ENCODE measurements at regions not wholly inside any gene's neighbourhood (a gene's known extent, or its start where the extent isn't known, plus 50 kb on each side); places are given as distances from the start of the nearest gene placed in this dataset.

DNA sequence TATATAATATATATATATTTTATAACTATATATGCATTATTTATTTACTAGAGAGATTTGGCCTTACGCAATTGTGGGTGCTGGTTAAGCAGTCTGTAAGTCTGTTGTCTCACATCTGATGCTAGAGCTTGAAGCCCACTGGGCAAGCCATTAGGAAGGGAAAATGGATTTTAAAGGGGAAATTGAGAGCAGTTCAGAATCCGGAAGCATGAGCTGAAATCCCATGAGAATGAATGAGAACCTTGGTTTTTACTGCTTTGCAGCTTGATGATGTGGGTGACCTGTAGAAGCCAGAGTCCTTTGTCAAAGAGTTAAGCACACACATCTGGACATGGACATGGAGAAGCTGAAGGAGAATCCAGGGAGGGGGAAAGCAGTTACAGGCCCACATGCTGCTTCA, 220.8 kb upstream of the DAB1 start:
- H3K27me3 ChIP-seq = no peaks in the 10 kb centered on the region
- no peaks in the 10 kb centered on the region for H3K36me3 ChIP-seq
- no peaks in the 10 kb centered on the region for H3K4me1 ChIP-seq
- no peak for DNase-seq
- no peaks in the 10 kb centered on the region for H3K9me3 ChIP-seq
- no peak overlapping the region for H3K27ac ChIP-seq
- no peak for ATAC-seq
- no peak for TF ChIP-seq POLR2A (IDR thresholded peaks at IDR 0.05)
- TF ChIP-seq, protein P1, sequence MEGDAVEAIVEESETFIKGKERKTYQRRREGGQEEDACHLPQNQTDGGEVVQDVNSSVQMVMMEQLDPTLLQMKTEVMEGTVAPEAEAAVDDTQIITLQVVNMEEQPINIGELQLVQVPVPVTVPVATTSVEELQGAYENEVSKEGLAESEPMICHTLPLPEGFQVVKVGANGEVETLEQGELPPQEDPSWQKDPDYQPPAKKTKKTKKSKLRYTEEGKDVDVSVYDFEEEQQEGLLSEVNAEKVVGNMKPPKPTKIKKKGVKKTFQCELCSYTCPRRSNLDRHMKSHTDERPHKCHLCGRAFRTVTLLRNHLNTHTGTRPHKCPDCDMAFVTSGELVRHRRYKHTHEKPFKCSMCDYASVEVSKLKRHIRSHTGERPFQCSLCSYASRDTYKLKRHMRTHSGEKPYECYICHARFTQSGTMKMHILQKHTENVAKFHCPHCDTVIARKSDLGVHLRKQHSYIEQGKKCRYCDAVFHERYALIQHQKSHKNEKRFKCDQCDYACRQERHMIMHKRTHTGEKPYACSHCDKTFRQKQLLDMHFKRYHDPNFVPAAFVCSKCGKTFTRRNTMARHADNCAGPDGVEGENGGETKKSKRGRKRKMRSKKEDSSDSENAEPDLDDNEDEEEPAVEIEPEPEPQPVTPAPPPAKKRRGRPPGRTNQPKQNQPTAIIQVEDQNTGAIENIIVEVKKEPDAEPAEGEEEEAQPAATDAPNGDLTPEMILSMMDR (IDR thresholded peaks at IDR 0.05) = no peak
- intact Hi-C loops (cut with DNase I) = no loop called here
- H3K4me3 ChIP-seq = no peak overlapping the region
- 76% methylated on average over 2 of the region's 2 CpGs for WGBS (ENCODE audit: insufficient coverage, low coverage, low lambda C conversion rate, missing lambda C conversion rate)

DNA sequence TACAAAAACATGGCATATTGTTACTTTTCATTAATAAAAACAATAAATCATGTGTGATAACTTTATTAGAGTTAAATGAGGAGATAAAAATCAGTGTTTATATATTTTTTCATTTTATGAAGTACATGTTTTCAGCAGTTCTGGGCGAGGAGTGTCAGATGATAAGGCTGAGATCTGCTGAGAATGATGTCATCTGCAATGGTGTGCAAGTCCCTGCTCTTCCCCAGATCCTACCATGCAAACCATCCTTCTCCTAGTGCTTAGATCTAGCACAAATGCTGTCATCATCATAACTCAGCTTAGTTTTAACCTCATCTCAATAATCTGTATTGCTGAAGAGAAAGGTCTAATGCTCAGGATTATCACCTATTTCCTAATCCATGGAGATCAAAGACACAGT, 214.4 kb upstream of the DAB1 start:
- Histone ChIP-seq H3K9me3 (no peaks in the 10 kb centered on the region), H3K4me1 (no peaks in the 10 kb centered on the region), H3K27ac (no peak overlapping the region), H3K27me3 (no peaks in the 10 kb centered on the region), H3K36me3 (no peaks in the 10 kb centered on the region), H3K4me3 (no peak overlapping the region)
- TF ChIP-seq POLR2A (IDR thresholded peaks at IDR 0.05) = no peak
- TF ChIP-seq, protein P1 (IDR thresholded peaks at IDR 0.05) = no peak
- intact Hi-C loops (cut with DNase I) = no loop called here
- DNase-seq = no peak
- no peak for ATAC-seq
- WGBS (ENCODE audit: insufficient coverage, low coverage, low lambda C conversion rate, missing lambda C conversion rate) = 50% methylated on average over 1 of the region's 1 CpG

DNA sequence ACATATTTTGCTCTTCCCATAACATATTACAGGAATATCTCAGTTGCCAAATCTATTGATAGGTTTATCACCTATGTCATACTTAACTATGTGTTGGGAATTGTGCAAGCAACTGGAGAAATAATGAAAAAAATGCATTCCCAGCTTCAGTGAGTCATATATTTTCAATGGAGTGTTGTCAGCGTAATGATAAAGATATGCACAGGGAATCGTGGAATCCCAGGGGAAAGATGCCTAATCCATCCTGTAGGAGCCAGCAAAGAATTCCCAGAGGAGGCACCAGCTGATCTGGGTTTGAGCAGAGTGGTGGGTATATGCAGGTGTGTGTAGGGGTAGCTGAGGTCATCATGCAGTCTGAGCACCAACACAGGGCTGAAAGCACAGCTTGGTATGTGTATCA, 213.3 kb upstream of the DAB1 start:
- WGBS (ENCODE audit: insufficient coverage, low coverage, low lambda C conversion rate, missing lambda C conversion rate) = 66% methylated on average over 2 of the region's 2 CpGs
- Histone ChIP-seq H3K27ac (no peak overlapping the region), H3K36me3 (no peaks in the 10 kb centered on the region), H3K4me1 (no peaks in the 10 kb centered on the region), H3K27me3 (no peaks in the 10 kb centered on the region), H3K9me3 (no peaks in the 10 kb centered on the region), H3K4me3 (no peak overlapping the region)
- DNase-seq (no peak), ATAC-seq (no peak)
- intact Hi-C loops (cut with DNase I) = no loop called here
- TF ChIP-seq POLR2A (IDR thresholded peaks at IDR 0.05) = no peak
- TF ChIP-seq, protein P1 (IDR thresholded peaks at IDR 0.05) = no peak

DNA sequence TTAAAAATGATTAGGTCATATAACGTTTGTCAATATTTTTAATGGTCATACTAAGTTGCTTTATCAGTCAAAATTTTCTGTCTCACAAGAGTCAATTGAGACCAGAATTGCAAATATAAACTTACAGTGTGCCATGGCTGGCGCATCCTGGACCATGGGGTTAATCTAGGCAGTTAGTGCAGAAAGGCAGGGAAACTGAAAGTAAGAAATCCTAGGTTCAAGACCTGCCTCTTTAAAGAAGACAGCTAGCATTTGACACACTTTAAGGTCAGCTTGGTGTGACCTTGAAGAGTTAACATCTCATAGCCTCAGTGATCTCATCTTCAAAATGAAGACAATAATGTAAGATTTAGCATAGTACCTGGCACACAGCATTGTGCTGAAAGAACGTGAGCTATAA, 210.0 kb upstream of the DAB1 start:
- no peaks in the 10 kb centered on the region for H3K4me1 ChIP-seq
- H3K27me3 ChIP-seq = no peaks in the 10 kb centered on the region
- no peak for ATAC-seq
- TF ChIP-seq POLR2A (IDR thresholded peaks at IDR 0.05) = no peak
- TF ChIP-seq, protein P1 (IDR thresholded peaks at IDR 0.05) = no peak
- no peaks in the 10 kb centered on the region for H3K36me3 ChIP-seq
- 72% methylated on average over 3 of the region's 3 CpGs for WGBS (ENCODE audit: insufficient coverage, low coverage, low lambda C conversion rate, missing lambda C conversion rate)
- DNase-seq = no peak
- no peak overlapping the region for H3K4me3 ChIP-seq
- intact Hi-C loops (cut with DNase I) = no loop called here
- H3K9me3 ChIP-seq = no peaks in the 10 kb centered on the region
- H3K27ac ChIP-seq = no peak overlapping the region

DNA sequence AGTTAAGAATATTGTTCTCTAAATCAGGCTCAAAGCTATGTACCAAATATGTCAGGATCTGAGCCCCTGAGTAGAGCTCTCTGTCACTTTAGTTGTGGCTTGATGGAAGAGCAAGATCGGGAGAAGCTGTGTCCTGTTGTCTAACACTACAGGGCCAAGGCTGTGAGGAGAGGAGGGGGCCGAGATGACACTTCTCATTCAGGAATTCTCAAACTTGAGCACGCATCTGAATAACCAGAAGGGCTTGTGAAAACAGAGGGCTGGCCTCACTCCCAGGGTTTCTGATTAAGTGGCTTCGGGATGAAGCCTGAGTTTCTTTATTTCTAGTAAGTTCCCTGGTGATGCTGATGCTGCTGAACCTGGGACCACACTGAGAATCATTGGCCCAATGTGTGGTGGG, 209.2 kb upstream of the DAB1 start:
- no peak for TF ChIP-seq POLR2A (IDR thresholded peaks at IDR 0.05)
- TF ChIP-seq, protein P1 (IDR thresholded peaks at IDR 0.05) = no peak
- no peaks in the 10 kb centered on the region for H3K4me1 ChIP-seq
- DNase-seq (no peak), ATAC-seq (no peak)
- H3K27me3 ChIP-seq = no peaks in the 10 kb centered on the region
- 35% methylated on average over 4 of the region's 4 CpGs for WGBS (ENCODE audit: insufficient coverage, low coverage, low lambda C conversion rate, missing lambda C conversion rate)
- no peaks in the 10 kb centered on the region for H3K36me3 ChIP-seq
- H3K4me3 ChIP-seq = no peak overlapping the region
- no peak overlapping the region for H3K27ac ChIP-seq
- H3K9me3 ChIP-seq = no peaks in the 10 kb centered on the region
- intact Hi-C loops (cut with DNase I) = no loop called here
